SW 1271 (cell line): ENCODE measurements at regions not wholly inside any gene's neighbourhood (a gene's known extent, or its start where the extent isn't known, plus 50 kb on each side); places are given as distances from the start of the nearest gene placed in this dataset.
"Not testable (repeated sequence)": the region's sequence is repeated elsewhere in the genome, so short reads cannot be mapped to it uniquely, and the experiment has no call there.

Experiments
- DNase-seq, 2 experiments: peaks; one replicate each; lab custom pipeline; 2025; lab: John Stamatoyannopoulos, UW

DNA sequence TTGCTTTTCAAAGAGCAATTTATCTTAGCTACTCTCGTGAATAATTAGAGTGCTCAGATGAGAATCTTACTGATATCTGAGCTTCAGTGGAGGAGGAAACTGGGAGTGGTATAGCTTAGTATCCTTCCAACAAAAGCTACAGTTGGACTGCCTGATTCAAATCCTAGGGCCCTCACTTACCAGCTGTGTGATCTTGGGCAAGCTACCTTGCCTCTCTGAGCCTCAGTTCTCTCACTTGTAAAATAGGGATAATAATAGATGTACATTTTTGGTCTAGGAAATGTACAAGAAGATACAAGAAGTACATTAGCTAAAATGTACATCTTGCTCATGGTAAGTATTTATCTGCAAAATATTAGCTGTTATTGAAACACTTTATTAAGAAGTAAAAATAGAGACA lies 502.0 kb downstream of the HAPSTR1 start:
- DNase-seq: no peak

DNA sequence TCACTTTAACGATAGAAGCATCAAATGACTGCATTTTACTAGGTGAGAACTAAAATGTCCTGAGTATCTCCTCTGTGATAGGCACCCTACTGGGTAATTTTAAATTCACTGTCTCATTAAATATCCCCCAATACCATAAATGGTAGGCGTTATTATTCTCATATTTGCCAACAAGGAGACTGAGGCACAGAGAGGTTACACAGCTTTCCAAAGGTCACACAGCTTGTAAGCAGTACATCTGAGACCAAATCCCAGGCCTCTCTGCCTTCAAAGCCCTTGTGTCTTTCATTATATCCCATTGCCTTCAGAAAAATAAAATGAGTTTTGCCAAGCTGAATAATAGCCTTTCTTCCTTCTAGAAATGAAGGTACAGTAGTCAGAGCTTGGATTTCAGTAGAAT lies 502.6 kb downstream of the HAPSTR1 start:
- no peak for DNase-seq

DNA sequence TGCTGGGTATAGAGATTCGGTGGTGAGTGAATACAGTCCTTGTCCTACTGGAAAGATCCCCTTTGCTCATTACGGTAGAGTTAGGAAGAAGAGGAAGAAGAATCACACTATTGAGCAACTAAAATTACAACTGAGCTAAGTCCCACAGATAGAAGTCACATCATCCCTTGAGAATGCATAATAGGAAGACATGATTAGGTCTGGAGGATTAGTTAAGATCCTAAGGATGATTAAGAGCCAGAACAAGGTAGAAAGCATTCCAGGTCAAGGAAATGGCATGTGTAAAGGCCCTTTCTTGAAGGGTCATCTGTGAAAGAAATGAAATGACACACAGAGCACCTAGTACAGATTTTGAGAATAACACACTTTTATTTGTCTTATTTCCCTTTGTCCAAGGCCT lies 503.5 kb downstream of the HAPSTR1 start:
- no peak for DNase-seq

DNA sequence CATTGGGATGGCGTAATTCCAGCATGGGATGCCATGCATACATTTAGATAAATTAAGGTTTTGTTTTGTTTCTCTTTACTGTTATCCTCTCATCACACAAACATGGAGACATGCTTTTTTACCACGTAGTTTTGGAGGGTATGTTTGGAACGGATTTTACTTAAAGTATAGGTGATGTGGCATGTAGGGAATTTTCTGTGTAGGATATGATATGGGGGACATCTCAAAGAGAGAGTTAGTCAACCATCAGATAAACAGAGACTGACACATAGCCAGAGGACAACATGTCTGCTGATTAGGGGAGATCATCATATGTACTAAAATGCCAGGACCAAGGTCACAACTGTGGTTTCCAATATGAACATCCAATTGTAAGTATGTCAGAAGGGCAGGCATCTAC lies 503.9 kb downstream of the HAPSTR1 start:
- no peak for DNase-seq

DNA sequence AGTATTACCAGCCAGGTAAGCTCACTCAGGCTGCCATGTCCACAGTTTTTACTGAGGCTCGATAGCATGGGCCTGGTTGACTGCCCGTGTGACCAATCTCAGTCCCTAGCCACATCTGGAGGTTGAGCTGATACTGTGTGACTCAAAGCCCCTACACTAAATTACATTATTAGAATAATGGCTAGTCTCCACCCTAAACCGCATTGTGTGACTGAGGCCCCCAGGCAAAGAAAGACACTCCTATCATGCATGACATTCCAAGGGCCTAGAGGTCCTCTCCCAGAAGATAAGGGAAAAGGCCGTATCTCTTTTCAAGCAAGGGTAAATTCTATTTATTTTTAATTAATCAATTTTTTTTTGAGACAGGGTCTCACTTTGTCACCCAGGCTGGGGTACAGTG lies 505.3 kb downstream of the HAPSTR1 start:
- no peak for DNase-seq

DNA sequence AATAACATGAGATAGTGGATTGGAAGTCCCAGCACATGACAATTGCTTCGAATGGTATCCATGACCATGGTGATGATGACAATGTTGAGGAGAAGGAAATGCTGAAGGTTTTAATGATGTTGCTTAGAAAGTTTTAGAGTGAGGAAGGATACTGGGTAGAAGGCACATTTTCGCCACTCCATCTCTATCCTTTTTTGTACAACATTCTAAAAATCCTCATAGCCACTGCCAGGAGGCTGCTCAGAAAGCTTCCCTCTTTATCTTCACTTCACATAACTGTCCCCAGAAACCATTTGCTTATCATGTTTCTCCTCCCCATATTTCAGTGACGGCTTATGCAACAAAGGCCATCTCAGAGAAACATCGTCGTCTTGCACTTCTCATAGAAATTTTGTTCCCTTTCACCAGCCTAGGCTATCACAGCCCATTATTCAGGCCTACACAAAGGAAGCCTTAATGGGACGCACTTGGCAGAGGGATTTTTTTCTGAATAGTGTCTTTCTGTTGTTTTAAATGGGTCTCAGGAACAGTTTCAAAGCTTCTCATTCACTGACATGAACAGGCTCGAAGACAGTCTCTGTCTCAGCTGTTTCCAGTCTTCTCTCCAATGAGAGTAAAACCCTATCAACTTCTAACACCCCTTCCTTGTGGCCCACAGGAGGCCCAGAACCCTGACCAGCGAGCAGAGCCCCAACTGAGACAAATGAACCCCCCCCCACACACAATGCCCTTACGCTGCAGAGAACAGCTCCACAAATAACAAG lies 506.7 kb downstream of the HAPSTR1 start:
- no peak for DNase-seq

DNA sequence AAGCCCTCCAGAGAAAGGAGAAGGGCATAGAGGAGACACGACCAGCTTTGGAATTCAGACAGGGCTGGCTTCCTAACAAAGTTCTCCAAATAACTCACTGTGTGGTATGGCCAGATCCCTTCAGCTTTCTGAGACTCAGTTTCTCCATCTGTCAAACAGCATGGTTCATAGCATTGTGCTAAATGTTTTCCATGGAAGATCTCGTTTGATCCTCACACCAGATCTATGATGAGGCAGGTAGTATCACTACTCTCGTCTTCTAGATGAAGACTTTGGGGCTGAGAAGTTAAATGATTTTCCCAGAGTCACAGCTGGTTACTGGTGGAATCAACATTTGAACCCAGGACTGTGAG lies 507.3 kb downstream of the HAPSTR1 start:
- DNase-seq: no peak

DNA sequence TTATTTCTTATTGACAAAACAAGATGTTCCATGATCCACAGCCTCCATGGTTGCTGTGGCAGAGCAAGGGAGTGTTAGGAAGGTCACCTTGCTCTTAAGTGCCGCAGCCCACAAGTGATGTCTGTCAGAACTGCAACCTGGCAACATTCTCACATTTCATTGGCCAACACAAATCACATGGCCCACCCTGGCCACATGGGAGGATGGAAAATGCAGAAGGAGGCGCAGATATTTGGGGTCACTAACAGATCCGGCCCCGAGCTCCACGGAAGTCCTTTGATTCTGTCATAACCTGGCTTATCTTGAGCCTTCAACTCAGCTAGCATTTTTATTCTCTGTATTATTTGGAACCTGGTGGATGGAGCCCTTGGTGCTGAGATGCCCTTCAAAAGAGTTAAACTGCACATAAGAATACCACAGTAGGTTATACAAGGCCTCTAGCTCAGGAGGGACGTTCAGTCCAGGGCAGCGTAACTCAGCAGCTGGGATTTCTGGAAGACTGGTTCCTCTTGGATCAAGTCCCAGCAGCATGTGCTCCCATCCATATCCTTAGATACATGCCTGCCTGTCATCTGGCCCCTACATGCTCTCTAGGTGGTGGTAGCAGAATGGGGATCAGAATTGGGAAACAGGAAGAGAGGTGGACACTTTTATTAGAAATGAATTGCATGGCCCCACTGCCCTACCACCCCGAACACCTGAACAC lies 508.1 kb downstream of the HAPSTR1 start:
- DNase-seq: no peak

DNA sequence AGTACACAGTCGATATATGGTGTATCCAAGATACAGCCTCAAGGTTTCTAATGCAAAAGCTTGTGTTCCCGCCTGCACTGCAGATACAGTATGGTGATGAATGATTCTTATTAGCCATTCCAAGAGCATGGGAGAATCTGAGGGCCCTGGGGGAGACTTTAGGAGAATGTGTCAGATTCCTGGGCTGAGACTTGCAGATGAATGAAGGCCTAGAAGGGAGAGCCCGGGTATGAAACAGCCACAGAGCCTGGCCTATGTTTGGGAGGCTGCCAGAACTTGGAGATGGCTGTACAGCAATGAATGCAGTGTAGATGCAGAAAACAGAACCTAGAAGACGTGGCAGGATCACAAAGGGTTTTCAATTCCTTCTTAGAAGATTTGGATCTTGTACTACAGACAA lies 510.7 kb downstream of the HAPSTR1 start:
- DNase-seq: no peak

DNA sequence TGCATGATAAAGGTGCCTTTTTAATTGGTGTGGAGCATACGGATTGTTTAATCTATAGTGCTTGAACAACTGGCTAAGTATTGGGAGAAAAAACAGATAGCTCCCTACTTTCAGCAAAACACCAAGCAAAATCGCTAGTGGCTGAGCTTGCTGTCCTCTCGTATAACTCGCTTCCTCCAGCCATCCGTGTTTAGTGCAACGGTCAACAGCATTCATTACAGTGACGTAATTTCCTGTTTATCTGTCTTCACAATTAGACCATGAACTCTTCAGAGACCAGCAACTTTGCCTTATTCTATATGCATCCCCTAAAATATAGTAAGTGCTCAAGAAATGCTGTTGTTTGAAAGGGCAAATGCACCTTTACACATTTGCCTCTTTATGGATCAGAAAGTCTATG lies 511.9 kb downstream of the HAPSTR1 start:
- DNase-seq: no peak

DNA sequence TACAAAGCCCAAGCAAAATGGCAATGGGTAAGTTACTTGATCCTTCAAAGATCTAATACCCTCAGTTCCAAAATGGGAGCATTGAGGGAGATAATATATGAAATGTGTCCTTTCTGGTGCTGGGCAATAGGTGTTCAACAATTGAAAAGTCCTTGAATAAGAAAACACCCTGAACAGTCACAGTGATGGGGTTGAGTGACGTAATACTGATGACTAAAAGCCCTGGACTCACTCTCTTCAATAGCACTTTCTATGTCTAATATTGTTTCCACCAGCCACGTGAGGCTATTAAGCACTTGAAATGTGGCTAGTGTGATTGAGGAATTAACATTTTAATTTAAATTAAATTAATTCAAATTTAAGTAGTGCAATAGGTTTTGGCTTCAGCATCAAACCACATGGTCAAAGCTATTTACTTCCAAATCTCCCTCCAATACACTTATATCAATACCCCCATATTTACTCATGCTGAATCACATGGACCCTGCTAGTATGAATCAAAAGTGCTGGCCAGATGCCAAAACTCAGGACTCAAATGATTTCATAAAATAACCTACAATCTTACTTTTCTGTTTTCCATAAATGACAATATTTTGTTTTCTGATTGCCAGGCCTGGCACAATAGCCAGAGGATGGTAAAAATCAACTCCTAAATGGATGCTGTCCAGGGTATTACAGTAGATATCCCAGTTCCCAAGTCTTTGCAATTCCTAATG lies 516.2 kb downstream of the HAPSTR1 start:
- DNase-seq: no peak

DNA sequence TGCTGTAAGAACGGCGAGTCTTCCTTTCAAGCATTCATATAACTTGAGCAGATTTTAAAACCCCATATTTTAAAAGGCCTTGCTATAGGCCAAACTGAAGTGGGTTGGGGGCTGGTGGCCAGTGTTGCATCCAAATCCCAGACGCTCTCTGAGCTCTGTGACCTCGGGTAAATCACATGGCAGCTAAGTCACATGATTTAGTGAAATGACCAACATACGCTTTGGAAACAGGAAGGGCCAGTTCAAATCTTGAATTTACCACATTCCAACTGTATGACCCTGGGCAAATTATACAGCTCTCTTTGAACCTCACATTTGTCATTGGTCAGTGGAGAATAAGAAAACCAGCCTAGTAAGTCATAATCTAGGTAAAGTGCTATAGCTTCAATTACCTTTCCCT lies 519.3 kb downstream of the HAPSTR1 start:
- DNase-seq: no peak

DNA sequence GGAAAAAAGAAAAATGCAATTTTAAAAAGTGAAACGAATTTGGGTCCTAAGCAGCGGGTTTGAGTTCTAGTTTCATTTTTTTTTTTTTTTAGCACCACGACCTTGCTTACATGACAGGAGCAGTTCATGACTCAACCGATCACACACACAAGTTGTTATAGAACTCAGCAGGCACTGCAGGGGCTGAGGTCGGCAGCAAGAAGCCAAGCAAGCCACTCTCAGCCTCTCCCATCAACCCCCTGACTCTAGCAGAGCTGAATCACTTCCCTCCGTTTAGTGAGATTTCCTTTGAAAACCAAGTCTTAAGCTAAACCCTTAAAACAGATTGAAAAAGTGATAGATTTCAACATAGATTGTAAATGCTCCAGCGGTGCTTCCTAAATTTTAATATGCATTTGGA lies 520.8 kb downstream of the HAPSTR1 start:
- no peak for DNase-seq

DNA sequence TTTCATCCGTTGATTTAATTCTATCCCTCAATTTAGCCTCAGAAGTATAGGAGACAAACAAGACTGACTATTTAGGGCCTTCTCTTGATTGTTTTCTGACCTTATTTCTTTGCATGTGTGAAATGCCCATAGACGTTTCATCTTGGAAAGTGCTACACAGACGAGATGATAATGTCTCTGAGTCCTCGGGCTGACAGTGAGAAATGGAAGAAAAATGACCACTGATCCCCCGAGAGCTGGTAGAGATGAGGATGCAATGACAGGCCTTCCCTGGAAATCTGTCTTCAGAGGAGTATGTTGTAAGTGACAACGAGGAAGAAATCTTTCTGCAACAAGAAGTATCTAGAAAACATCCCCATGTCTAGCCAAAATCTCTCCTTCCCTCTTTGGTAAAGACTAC lies 522.9 kb downstream of the HAPSTR1 start:
- DNase-seq: no peak

DNA sequence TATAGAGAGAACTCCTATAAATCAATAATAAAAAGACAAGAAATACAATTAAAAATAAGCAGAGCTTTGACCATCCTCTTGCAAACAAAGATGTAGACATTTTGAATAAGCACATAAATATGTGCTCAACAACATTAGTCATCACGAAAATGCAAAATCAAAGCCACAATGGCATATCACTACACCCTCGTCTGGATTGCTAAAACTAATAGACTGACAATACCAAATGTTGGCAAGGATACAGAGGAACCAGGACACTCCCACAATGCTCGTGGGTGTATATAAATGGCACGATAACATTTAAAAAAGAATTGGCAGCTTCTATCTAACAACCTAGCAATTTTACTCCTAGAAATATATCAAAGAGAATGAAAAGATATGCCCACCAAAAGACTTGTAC lies 530.8 kb downstream of the HAPSTR1 start:
- no peak for DNase-seq

DNA sequence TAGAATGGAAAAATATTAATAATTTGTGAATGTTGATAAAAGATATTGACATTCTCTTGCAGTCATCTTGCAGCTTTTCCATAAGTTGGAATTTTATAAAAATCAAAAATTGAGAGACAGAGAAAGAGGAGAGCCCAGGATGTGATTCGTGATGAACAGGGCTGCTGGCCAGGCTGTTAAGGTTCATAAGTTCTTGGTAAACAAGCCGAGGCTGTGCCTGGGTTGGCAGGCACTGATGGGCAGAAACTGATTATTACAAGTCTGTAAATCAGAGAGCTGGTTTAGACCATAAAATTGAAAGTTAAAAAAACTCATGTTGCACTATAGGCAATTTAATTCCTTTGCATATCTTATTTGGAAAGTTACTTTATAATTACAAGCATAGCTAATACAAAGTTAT lies 533.7 kb downstream of the HAPSTR1 start:
- DNase-seq: no peak

DNA sequence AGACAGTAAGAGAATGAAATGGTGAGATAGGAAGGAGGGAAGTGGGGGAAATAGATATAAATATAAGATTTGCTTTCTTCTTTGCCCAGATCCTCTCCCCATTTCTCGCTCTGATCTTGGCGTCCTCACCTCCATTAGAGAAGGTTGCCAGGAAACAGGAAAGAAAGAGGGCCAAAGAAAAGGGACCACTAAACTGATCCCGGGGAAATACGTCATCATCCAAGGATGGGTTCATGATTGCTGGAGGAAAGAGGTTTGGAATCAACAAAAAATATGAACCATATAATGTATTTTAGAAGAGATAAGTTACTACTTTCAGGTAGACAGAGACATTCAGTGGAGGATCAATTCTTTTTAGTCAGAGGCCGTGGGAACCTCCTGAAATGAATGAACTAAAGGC lies 536.0 kb downstream of the HAPSTR1 start:
- DNase-seq: no peak

DNA sequence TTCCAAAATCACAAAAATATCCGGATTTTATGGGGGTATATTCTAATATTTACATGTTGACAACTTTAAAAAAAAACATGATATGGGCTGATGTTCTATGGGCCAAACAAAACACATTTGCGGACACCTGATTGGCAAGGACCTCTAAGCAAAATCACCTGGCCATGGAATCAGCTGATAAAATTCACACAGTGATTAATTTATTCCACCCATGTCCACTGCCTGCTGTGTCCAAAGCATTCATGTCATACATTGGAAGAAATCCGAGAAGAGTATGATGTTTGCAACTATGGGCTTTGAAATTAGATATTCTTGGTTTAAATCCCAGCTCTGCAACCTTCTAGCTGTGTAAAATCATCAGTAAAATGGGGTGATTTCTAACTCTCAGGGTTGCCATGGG lies 538.7 kb downstream of the HAPSTR1 start:
- no peak for DNase-seq

DNA sequence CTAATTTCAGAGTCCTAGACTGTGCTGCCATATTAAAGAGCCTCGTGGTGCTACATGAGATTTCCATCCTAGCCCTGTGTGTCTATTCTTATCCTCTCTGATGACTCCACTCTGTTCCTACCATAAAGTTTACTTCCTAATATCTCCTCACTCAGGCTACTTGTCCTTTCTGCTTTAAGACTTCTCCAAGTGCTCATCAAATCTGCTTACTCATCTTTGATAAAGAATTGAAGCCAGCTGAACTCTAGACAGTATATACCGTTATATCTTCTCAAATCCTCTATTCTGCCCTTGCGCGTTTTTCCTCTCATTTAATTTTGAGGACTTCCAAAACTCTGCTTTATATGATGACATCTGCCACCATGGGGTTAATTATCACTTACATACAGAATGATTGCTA lies 539.5 kb downstream of the HAPSTR1 start:
- no peak for DNase-seq

DNA sequence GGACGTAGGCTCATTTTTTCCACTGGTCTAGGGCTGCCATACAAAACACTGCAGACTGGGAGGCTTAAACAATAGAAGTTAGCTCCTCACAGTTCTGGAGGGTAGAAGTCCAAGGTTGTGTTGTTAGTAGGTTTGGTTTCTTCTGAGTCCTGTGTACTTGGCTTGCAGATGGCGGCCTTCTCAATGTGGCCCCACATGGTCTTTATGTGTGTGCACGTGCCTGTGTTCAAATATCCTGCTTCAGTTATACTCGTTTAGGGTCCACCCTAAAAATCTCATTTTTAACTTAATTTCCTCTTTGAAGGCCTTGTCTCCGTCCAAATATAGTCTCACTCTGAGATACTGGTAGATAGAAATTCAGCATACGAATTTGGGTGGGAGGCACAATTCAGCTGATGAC lies 542.4 kb downstream of the HAPSTR1 start:
- no peak for DNase-seq

DNA sequence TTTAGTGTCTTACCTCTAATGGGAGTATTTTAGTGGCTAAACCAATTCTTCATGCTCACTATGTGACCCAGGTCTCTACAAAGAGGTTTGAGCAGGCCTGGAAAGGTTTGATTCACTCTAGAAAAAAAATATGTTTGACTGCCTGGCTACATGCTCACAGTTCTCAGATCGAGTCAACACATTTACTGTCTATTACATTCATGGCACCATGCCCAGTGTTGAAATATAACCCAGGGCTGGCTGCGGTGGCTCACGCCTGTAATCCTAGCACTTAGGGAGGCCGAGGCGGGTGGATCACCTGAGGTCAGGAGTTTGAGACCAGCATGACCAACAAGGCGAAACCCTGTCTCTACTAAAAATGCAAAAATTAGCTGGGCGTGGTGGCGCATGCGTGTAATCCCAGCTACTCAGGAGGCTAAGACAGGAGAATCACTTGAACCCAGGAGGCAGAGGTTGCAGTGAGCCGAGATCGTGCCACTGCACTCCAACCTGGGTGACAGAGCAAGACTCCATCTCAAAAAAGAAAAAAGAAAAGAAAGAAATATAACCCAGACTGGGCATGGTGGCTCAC lies 543.8 kb downstream of the HAPSTR1 start:
- not testable (repeated sequence) for DNase-seq

DNA sequence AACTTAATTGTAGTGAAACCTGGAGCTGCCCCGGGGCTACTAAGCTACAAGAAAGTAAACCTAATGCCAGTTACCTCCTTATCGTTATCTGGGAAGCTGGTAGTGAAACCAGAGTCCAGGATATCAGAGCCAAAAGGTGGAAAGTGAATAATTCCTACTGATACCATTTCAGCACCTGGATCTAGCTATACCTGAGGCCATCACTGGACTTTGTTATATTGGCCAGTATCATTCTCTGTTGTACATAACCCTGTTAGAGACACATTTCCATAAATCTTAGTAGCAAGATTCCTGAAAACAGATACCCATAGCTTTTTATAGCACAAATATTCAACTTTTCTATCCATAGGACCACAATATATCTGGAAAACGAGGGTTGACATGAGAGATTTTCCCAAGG lies 538.0 kb downstream of the GRIN2A start:
- DNase-seq: no peak

DNA sequence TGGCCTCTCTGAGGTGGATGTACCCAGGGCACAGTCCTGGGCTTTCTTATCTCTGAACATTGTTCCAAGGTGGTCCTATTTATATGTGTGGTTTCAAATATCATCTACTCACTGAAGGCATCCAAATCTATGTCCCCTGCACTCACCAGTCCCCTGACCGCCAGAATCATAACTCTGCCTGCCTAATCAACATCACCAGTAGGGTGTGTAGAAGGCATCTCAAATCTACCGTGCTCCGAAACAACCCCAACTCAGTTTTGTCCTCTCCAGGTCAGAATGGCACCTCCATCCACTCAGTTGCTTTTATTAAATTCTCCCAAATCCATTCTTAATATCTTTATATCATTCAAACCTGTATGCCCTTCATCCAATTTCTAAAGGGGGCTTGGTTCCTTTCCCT lies 536.3 kb downstream of the GRIN2A start:
- no peak for DNase-seq
